Fibroblast of the aortic adventitia (primary cell): ENCODE measurements at regions not wholly inside any gene's neighbourhood (a gene's known extent, or its start where the extent isn't known, plus 50 kb on each side); places are given as distances from the start of the nearest gene placed in this dataset.
A peak's percentile ranks its signal among the peaks of the same experiment; 100 is the strongest.

Experiments used
- DNase-seq: peaks from one replicate; pipeline ENCODE4 v3.0.0-alpha.2; 2010; ENCODE audit warnings: low read depth
- H3K4me3 ChIP-seq: 2 replicates; pipeline ENCODE4 v1.5.1; 2011; ENCODE audit warnings: low read depth, mild to moderate bottlenecking, control low read depth, low read length, moderate library complexity
- CTCF ChIP-seq: IDR thresholded peaks from 2 replicates; pipeline ENCODE4 v1.5.1; 2011; ENCODE audit warnings: mild to moderate bottlenecking, low read length, control low read depth, inconsistent platforms; ENCODE audit not compliant: insufficient read depth

DNA sequence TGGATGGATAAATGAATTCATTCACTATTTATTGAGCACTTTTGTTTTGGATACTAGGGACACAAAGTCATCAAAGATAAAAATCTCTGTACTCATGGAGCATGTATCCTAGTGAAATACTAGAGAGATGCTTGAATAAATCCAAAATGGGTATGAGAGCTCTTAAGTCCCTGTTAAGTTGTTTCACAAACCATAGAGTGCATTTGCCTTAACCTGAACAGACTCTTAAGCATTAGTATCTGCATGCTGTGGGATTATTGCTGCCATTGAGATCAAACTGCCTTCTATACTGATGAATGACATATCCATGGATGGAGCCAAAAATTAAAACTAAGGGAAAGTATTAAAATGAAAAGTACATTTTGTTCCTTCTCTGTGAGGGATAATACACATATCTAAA lies 206.5 kb upstream of the KRR1 start:
- no peak for DNase-seq

DNA sequence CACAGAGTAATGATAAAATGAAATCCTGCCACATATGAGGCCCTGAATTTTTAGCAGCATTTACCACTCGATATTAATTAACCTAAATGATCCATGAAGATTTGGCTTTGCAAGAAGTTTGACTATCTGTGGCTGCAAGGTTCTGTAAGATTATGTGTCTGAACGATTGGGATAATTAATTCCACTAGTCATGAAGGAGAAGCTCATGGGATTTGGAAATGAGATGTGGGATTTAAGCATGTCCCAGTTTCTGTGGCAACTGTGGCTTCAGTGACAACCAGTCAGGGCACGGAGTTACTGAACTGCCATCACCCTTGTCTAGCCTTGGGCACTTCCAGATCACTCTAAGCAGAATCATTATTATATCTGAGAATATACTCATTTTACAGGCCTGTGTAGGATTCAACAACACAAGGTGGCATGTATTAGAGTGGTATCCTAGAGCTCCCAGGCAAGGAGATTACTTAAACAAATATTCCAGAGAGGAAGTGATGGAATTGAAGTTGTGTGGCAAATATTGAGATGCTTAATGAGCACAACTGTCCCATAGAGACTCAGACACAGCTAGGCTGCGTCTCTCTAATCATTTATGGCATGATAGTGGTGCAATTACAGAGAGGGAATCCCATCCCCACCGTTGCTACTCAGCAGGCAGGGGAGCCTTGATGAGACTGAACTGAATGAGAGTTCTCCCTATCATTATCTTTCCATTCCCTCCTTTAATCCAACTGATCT lies 205.0 kb upstream of the KRR1 start:
- no peak for TF ChIP-seq CTCF

More for the DNA sequence above, 206.5 kb upstream of the KRR1 start:
- H3K4me3 ChIP-seq, result no peak overlapping the region
- TF ChIP-seq CTCF, result no peak

DNA sequence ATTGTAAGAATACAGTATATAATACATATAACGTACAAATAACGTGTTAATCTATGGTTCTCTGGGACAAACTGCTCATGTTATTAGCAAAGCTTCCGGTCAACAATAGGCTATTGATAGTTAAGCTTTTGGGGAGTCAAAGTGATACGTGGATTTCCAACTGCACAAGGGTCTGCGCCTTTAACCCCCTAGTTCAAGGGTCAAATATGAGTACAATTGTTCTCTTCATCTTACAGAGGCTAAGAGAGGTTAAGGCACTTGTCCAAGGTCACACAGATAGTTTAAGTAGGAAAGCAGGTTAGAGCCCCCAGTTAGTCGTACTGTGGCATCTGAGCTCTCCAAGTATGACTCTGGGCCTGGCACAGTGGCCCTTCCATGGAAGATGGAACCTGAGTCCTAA lies 204.3 kb upstream of the KRR1 start:
- no peak for DNase-seq
- H3K4me3 ChIP-seq, result no peak overlapping the region
- no peak for TF ChIP-seq CTCF

More for the DNA sequence above, 205.0 kb upstream of the KRR1 start:
- H3K4me3 ChIP-seq, result no peak overlapping the region
- no peak for DNase-seq

GRCh38 chr12:75715323-75715644 lies 203.9 kb upstream of the KRR1 start:
- DNase-seq, result no peak
- H3K4me3 ChIP-seq, result no peak overlapping the region
- no peak for TF ChIP-seq CTCF

- no peak overlapping the region for H3K4me3 ChIP-seq
- no peak for TF ChIP-seq CTCF
- peak; percentile 67 for DNase-seq
Observed at GRCh38 chr12:75714462-75715322, 203.3 kb upstream of the KRR1 start.

DNA sequence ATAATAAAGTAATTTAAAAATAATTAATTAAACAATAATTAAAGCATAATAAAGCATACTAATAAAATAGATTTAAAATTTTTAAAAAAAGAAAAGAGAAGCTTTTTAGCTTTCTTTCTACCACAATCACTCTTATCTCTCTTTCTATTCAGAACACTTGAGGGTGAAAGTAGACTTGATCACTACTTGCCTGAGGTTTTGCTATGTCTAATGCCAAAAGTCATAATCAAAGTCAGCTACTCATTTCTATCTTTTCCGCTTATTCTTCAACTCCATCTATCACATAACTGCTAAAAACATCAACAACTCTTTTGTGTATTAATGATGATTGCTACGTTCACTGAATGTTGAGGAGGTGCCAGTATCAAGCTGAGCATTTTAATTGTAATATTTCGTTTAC lies 202.0 kb upstream of the KRR1 start:
- no peak overlapping the region for H3K4me3 ChIP-seq
- TF ChIP-seq CTCF, result no peak
- no peak for DNase-seq

GRCh38 chr12:75712223-75712622 lies 200.8 kb upstream of the KRR1 start:
- no peak overlapping the region for H3K4me3 ChIP-seq
- no peak for DNase-seq
- no peak for TF ChIP-seq CTCF
